ENCODE measurements at regions not wholly inside any gene's neighbourhood (a gene's known extent, or its start where the extent isn't known, plus 50 kb on each side); places are given as distances from the start of the nearest gene placed in this dataset.

DNA sequence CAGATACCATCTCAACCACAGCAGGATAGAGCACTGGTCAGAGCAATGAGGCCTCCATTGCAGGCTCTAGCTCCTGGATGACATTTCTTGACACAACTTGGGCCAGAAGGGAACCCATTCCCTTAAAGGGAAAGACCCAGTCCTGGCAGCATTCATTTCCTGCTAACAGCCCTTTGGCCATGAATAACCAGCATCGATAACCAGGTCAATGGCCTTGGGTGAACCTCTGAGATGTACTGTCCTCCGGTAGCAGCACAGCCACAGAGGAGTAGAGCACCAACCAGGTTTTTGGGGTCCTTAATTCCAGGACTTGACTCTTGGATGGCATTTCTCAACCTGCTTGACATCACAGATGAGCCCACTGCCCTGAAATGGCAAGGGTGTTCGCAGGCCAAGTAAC is 71.2 kb upstream of the FKBP1C start:
- TF ChIP-seq, protein P1, sequence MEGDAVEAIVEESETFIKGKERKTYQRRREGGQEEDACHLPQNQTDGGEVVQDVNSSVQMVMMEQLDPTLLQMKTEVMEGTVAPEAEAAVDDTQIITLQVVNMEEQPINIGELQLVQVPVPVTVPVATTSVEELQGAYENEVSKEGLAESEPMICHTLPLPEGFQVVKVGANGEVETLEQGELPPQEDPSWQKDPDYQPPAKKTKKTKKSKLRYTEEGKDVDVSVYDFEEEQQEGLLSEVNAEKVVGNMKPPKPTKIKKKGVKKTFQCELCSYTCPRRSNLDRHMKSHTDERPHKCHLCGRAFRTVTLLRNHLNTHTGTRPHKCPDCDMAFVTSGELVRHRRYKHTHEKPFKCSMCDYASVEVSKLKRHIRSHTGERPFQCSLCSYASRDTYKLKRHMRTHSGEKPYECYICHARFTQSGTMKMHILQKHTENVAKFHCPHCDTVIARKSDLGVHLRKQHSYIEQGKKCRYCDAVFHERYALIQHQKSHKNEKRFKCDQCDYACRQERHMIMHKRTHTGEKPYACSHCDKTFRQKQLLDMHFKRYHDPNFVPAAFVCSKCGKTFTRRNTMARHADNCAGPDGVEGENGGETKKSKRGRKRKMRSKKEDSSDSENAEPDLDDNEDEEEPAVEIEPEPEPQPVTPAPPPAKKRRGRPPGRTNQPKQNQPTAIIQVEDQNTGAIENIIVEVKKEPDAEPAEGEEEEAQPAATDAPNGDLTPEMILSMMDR (conservative IDR thresholded peaks at IDR 0.05), result no peak
- TF ChIP-seq ZFX (IDR thresholded peaks at IDR 0.05), result no peak

Data from C4-2B (cell line).